CD4-positive, alpha-beta T cell (primary cell): ENCODE measurements at regions not wholly inside any gene's neighbourhood (a gene's known extent, or its start where the extent isn't known, plus 50 kb on each side); places are given as distances from the start of the nearest gene placed in this dataset.

Experiments used
- ATAC-seq: fragments of 200-7000 bp; cut with Tn5 transposase; one replicate; pipeline ENCODE4 v1.10.0; 2022; ENCODE audit warnings: mild to moderate bottlenecking; ENCODE audit not compliant: poor library complexity
- CTCF ChIA-PET: fragments of 350-600 bp; sonication (Branson Sonifier 250); formaldehyde crosslinking; loops from one replicate; lab custom pipeline; 2021; ENCODE audit warnings: antibody characterized with exemption, inconsistent platforms; lab: Charles Lee
- POLR2A ChIA-PET: fragments of 350-600 bp; sonication (Branson Sonifier 250); formaldehyde crosslinking; loops from one replicate; lab custom pipeline; 2021; ENCODE audit warnings: antibody characterized with exemption, inconsistent platforms; lab: Charles Lee
- DNase-seq, 14 experiments: peaks; one replicate each; pipeline ENCODE4 v3.0.0-alpha.2; 2013 to 2020; ENCODE audit warnings: mixed read lengths in 2 of 14
- H3K27ac ChIP-seq, 2 donors: one replicate each; pipeline versions ENCODE4 v1.5.1 to v1.7.0; 2013; ENCODE audit warnings: low read length in 2 of 2, low read depth in 1 of 2, mild to moderate bottlenecking in 1 of 2
- H3K27me3 ChIP-seq, 2 experiments: 1 replicate in 1 of 2; 2 replicates in 1 of 2; pipeline versions ENCODE4 v1.6.1 to v1.7.0; 2013; ENCODE audit warnings: low read length in 2 of 2, control low read depth in 1 of 2, mild to moderate bottlenecking in 1 of 2, moderate library complexity in 1 of 2; ENCODE audit not compliant: insufficient read depth in 2 of 2, control insufficient read depth in 1 of 2
- H3K36me3 ChIP-seq: one replicate; pipeline ENCODE4 v1.6.1; 2013; ENCODE audit warnings: low read length, control low read depth; ENCODE audit not compliant: insufficient read depth
- H3K4me1 ChIP-seq: one replicate; pipeline ENCODE4 v1.6.1; 2013; ENCODE audit warnings: low read length, control low read depth; ENCODE audit not compliant: insufficient read depth
- H3K4me3 ChIP-seq: one replicate; pipeline ENCODE4 v1.5.1; 2013; ENCODE audit warnings: mild to moderate bottlenecking, low read length, moderate library complexity
- H3K9me3 ChIP-seq, 2 experiments: 1 replicate in 1 of 2; 2 replicates in 1 of 2; pipeline versions ENCODE4 v1.6.1 to v1.7.0; 2013; ENCODE audit warnings: low read length in 2 of 2, mild to moderate bottlenecking in 2 of 2, control low read depth in 1 of 2, moderate library complexity in 1 of 2; ENCODE audit not compliant: control insufficient read depth in 1 of 2, insufficient read depth in 1 of 2
- H3K27ac Mint-ChIP-seq: one replicate; pipeline ENCODE4 v1.8.0; 2020; ENCODE audit warnings: mixed read lengths
- H3K27me3 Mint-ChIP-seq: one replicate; pipeline ENCODE4 v1.8.0; 2021; ENCODE audit warnings: mixed read lengths
- H3K36me3 Mint-ChIP-seq: one replicate; pipeline ENCODE4 v1.8.0; 2021; ENCODE audit warnings: low read depth, mixed read lengths
- H3K4me1 Mint-ChIP-seq: one replicate; pipeline ENCODE4 v1.8.0; 2021; ENCODE audit warnings: low read depth, mixed read lengths
- H3K4me3 Mint-ChIP-seq: one replicate; pipeline ENCODE4 v1.8.0; 2020; ENCODE audit warnings: mild to moderate bottlenecking, mixed read lengths
- H3K9me3 Mint-ChIP-seq: one replicate; pipeline ENCODE4 v1.8.0; 2020; ENCODE audit warnings: mixed read lengths
- intact Hi-C, 2 experiments: fragments of 100-400 bp; cut with DNase I in 1 of 2; cut with micrococcal nuclease in 1 of 2; formaldehyde crosslinking; loops; one replicate each; pipeline versions ENCODE4 v1.15.1 to v1.9.0; 2023 to 2025; cut with DNase I, micrococcal nuclease
- TF ChIP-seq, protein P1 (sequence below): fragments of 200-600 bp; IDR thresholded peaks from one replicate; pipeline ENCODE4 v1.8.0; 2022; ENCODE audit warnings: antibody characterized with exemption, mild to moderate bottlenecking

- CTCF ChIA-PET: no interaction called here
Measured at GRCh38 chrY:8495243-8495642, 842.0 kb upstream of the TSPY4 start.

GRCh38 chrY:8500888-8501287, 836.4 kb upstream of the TSPY4 start:
- no peaks in the 10 kb centered on the region for H3K27me3 ChIP-seq
- no peaks in the 10 kb centered on the region for H3K9me3 Mint-ChIP-seq
- no peaks in the 10 kb centered on the region for H3K36me3 ChIP-seq
- H3K4me1 ChIP-seq: no peaks in the 10 kb centered on the region
- ATAC-seq (no peak), DNase-seq (no peak)
- ChIA-PET POLR2A (no interaction called here), CTCF (no interaction called here)
- no peaks in the 10 kb centered on the region for H3K4me1 Mint-ChIP-seq
- no peak overlapping the region for H3K4me3 Mint-ChIP-seq
- H3K27me3 Mint-ChIP-seq: no peaks in the 10 kb centered on the region
- no peak overlapping the region for H3K27ac Mint-ChIP-seq
- H3K4me3 ChIP-seq: no peak overlapping the region
- no peaks in the 10 kb centered on the region for H3K36me3 Mint-ChIP-seq
- intact Hi-C loops: no loop called here
- no peak overlapping the region for H3K27ac ChIP-seq
- no peaks in the 10 kb centered on the region for H3K9me3 ChIP-seq
- TF ChIP-seq, protein P1, sequence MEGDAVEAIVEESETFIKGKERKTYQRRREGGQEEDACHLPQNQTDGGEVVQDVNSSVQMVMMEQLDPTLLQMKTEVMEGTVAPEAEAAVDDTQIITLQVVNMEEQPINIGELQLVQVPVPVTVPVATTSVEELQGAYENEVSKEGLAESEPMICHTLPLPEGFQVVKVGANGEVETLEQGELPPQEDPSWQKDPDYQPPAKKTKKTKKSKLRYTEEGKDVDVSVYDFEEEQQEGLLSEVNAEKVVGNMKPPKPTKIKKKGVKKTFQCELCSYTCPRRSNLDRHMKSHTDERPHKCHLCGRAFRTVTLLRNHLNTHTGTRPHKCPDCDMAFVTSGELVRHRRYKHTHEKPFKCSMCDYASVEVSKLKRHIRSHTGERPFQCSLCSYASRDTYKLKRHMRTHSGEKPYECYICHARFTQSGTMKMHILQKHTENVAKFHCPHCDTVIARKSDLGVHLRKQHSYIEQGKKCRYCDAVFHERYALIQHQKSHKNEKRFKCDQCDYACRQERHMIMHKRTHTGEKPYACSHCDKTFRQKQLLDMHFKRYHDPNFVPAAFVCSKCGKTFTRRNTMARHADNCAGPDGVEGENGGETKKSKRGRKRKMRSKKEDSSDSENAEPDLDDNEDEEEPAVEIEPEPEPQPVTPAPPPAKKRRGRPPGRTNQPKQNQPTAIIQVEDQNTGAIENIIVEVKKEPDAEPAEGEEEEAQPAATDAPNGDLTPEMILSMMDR: no peak

More at GRCh38 chrY:8495243-8495642, 842.0 kb upstream of the TSPY4 start:
- no peaks in the 10 kb centered on the region for H3K27me3 ChIP-seq
- no peak for DNase-seq
- no peak for ATAC-seq
- no peaks in the 10 kb centered on the region for H3K4me1 ChIP-seq
- no peak overlapping the region for H3K27ac ChIP-seq
- Mint-ChIP-seq H3K4me1 (no peaks in the 10 kb centered on the region), H3K27me3 (no peaks in the 10 kb centered on the region), H3K36me3 (no peaks in the 10 kb centered on the region), H3K4me3 (no peak overlapping the region), H3K9me3 (no peaks in the 10 kb centered on the region), H3K27ac (no peak overlapping the region)
- no peak overlapping the region for H3K4me3 ChIP-seq
- H3K9me3 ChIP-seq: no peaks in the 10 kb centered on the region
- TF ChIP-seq, protein P1: no peak
- H3K36me3 ChIP-seq: no peaks in the 10 kb centered on the region
- POLR2A ChIA-PET: no interaction called here
- intact Hi-C loops: no loop called here

- ATAC-seq (no peak), DNase-seq (no peak)
- no peak overlapping the region for H3K4me3 ChIP-seq
- intact Hi-C loops: no loop called here
- H3K36me3 ChIP-seq: no peaks in the 10 kb centered on the region
- TF ChIP-seq, protein P1: no peak
- H3K9me3 Mint-ChIP-seq: no peaks in the 10 kb centered on the region
- H3K4me3 Mint-ChIP-seq: no peak overlapping the region
- no peaks in the 10 kb centered on the region for H3K27me3 ChIP-seq
- ChIA-PET POLR2A (no interaction called here), CTCF (no interaction called here)
- no peaks in the 10 kb centered on the region for H3K9me3 ChIP-seq
- no peak overlapping the region for H3K27ac ChIP-seq
- no peaks in the 10 kb centered on the region for H3K36me3 Mint-ChIP-seq
- H3K4me1 Mint-ChIP-seq: no peaks in the 10 kb centered on the region
- H3K27ac Mint-ChIP-seq: no peak overlapping the region
- H3K4me1 ChIP-seq: no peaks in the 10 kb centered on the region
- no peaks in the 10 kb centered on the region for H3K27me3 Mint-ChIP-seq
Measured at GRCh38 chrY:8533468-8533867, 803.8 kb upstream of the TSPY4 start.
